ENCODE measurements at regions not wholly inside any gene's neighbourhood (a gene's known extent, or its start where the extent isn't known, plus 50 kb on each side); places are given as distances from the start of the nearest gene placed in this dataset.

DNA sequence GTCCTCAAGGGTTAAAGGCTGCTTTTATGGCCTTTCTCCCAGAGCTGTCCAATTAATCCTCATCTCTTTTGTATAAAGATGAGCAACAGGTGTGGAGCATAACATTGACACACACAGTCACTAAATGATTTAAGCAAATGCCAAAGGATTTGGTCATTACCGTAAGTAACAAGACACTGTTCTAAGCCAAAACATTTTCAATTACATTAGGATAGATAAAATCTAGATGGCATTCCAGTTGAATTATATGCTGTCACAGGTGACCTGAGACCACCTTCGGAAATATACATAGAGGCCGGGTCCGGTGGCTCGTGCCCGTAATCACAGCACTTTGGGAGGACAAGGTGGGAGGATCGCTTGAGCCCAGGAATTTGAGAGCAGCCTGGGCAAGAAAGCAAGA is 105.3 kb upstream of the UBE3A start:
- Histone ChIP-seq H3K4me2 (ENCODE audit: insufficient read depth, insufficient read length, low read length) (no peak overlapping the region), H4K20me1 (ENCODE audit: control insufficient read depth, insufficient read depth, insufficient read length) (no peaks in the 10 kb centered on the region), H3K27ac (ENCODE audit: insufficient read length, low read depth, low read length) (no peak overlapping the region), H3K18ac (ENCODE audit: insufficient read length, low read depth, low read length) (no peak overlapping the region), H2BK120ac (ENCODE audit: low read depth, low read length, poor library complexity, severe bottlenecking) (no peak overlapping the region), H3K79me2 (ENCODE audit: insufficient read depth, low read length) (no peaks in the 10 kb centered on the region), H2BK20ac (ENCODE audit: low read depth, low read length, poor library complexity, severe bottlenecking) (no peak overlapping the region), H3K4me1 (ENCODE audit: insufficient read depth, low read length) (peaks cover 3% of the 10 kb centered on the region; the same call in 1 of the 2 replicates), H2AK5ac (ENCODE audit: insufficient read length, low read length) (no peak overlapping the region), H3K27me3 (ENCODE audit: insufficient read depth, low read length) (no peaks in the 10 kb centered on the region), H3K9me3 (ENCODE audit: control insufficient read depth, low read depth, low read length) (no peaks in the 10 kb centered on the region), H2BK15ac (ENCODE audit: low read depth, low read length) (no peak overlapping the region), H3K23me2 (ENCODE audit: insufficient read length, low read depth, low read length, poor library complexity, severe bottlenecking) (no peaks in the 10 kb centered on the region), H3K23ac (ENCODE audit: insufficient read length, low read depth, low read length) (no peak overlapping the region), H3K56ac (ENCODE audit: insufficient read length, low read depth, low read length) (no peak overlapping the region), H3K4ac (ENCODE audit: low read depth, low read length) (no peak overlapping the region), H3K79me1 (ENCODE audit: insufficient read depth, low read depth, low read length, poor library complexity, severe bottlenecking) (no peaks in the 10 kb centered on the region), H3T11ph (ENCODE audit: low read length) (no peak overlapping the region), H4K8ac (replicated peaks; ENCODE audit: insufficient read length, low read depth, low read length) (no peak overlapping the region), H2AFZ (ENCODE audit: low read length) (no peak overlapping the region), H3K9ac (ENCODE audit: extremely low read depth, insufficient read length, low read length) (no peak overlapping the region), H4K91ac (ENCODE audit: insufficient read length, low read depth, low read length) (no peak overlapping the region), H3K14ac (ENCODE audit: insufficient read depth, low read length) (no peak overlapping the region), H2BK5ac (ENCODE audit: insufficient read length, low read length) (no peak overlapping the region), H4K5ac (ENCODE audit: insufficient read length, low read depth, low read length) (no peak overlapping the region), H2BK12ac (ENCODE audit: insufficient read length, low read depth, low read length) (no peak overlapping the region)
- no peaks in the 10 kb centered on the region; the same call in 1 of the 2 replicates for H3K27me3 Mint-ChIP-seq (ENCODE audit: low read depth)
- H3K27ac Mint-ChIP-seq, result no peak overlapping the region
- TF ChIP-seq, protein P1, sequence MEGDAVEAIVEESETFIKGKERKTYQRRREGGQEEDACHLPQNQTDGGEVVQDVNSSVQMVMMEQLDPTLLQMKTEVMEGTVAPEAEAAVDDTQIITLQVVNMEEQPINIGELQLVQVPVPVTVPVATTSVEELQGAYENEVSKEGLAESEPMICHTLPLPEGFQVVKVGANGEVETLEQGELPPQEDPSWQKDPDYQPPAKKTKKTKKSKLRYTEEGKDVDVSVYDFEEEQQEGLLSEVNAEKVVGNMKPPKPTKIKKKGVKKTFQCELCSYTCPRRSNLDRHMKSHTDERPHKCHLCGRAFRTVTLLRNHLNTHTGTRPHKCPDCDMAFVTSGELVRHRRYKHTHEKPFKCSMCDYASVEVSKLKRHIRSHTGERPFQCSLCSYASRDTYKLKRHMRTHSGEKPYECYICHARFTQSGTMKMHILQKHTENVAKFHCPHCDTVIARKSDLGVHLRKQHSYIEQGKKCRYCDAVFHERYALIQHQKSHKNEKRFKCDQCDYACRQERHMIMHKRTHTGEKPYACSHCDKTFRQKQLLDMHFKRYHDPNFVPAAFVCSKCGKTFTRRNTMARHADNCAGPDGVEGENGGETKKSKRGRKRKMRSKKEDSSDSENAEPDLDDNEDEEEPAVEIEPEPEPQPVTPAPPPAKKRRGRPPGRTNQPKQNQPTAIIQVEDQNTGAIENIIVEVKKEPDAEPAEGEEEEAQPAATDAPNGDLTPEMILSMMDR (conservative IDR thresholded peaks at IDR 0.05), result no peak
- WGBS (ENCODE audit: extremely low coverage, insufficient read length, low lambda C conversion rate), result no CpG with 5 or more reads among the region's 7 CpGs
- H3K9me3 Mint-ChIP-seq, result no peaks in the 10 kb centered on the region; a peak in 2 of 5 replicates
- H3K4me1 Mint-ChIP-seq, result peaks cover 17 to 30% of the 10 kb centered on the region in 2 experiments
- H3K4me3 Mint-ChIP-seq, result no peak overlapping the region
- no peaks in the 10 kb centered on the region; a peak in 1 of 7 replicates for H3K36me3 Mint-ChIP-seq (ENCODE audit: insufficient read depth in 1 of 3, low read depth in 3 of 3)
- no peak for DNase-seq
